ENCODE measurements at regions not wholly inside any gene's neighbourhood (a gene's known extent, or its start where the extent isn't known, plus 50 kb on each side); places are given as distances from the start of the nearest gene placed in this dataset.

DNA sequence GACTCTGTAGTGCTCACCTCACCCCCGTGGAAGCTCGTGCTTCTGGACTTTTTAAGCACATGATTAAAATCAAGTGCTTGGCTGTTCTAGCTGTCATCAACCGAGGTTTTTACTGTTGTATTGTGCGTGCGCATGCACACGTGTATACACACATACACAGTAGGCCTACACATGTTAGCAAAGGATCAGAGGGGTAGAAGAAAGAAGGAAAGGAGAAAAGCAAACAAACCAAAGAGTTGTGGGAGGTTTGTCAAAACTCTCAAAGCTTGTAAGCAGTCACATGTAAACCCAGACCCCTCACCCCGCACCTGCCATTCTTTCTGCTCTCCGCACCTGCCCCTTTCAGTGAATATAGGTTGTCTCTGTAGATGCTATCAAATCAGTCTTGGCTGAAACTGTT, 311.8 kb downstream of the HS3ST1 start:
- no peak for TF ChIP-seq ZNF416 (tag by site-specific recombination; IDR thresholded peaks at IDR 0.05)
- TF ChIP-seq, protein P1, sequence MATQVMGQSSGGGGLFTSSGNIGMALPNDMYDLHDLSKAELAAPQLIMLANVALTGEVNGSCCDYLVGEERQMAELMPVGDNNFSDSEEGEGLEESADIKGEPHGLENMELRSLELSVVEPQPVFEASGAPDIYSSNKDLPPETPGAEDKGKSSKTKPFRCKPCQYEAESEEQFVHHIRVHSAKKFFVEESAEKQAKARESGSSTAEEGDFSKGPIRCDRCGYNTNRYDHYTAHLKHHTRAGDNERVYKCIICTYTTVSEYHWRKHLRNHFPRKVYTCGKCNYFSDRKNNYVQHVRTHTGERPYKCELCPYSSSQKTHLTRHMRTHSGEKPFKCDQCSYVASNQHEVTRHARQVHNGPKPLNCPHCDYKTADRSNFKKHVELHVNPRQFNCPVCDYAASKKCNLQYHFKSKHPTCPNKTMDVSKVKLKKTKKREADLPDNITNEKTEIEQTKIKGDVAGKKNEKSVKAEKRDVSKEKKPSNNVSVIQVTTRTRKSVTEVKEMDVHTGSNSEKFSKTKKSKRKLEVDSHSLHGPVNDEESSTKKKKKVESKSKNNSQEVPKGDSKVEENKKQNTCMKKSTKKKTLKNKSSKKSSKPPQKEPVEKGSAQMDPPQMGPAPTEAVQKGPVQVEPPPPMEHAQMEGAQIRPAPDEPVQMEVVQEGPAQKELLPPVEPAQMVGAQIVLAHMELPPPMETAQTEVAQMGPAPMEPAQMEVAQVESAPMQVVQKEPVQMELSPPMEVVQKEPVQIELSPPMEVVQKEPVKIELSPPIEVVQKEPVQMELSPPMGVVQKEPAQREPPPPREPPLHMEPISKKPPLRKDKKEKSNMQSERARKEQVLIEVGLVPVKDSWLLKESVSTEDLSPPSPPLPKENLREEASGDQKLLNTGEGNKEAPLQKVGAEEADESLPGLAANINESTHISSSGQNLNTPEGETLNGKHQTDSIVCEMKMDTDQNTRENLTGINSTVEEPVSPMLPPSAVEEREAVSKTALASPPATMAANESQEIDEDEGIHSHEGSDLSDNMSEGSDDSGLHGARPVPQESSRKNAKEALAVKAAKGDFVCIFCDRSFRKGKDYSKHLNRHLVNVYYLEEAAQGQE (tag by site-specific recombination; IDR thresholded peaks at IDR 0.05) = no peak
- TF ChIP-seq, protein P2, sequence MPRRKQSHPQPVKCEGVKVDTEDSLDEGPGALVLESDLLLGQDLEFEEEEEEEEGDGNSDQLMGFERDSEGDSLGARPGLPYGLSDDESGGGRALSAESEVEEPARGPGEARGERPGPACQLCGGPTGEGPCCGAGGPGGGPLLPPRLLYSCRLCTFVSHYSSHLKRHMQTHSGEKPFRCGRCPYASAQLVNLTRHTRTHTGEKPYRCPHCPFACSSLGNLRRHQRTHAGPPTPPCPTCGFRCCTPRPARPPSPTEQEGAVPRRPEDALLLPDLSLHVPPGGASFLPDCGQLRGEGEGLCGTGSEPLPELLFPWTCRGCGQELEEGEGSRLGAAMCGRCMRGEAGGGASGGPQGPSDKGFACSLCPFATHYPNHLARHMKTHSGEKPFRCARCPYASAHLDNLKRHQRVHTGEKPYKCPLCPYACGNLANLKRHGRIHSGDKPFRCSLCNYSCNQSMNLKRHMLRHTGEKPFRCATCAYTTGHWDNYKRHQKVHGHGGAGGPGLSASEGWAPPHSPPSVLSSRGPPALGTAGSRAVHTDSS (tag by site-specific recombination; IDR thresholded peaks at IDR 0.05) = no peak
- TF ChIP-seq ZNF629 (tag by site-specific recombination; IDR thresholded peaks at IDR 0.05) = no peak
- TF ChIP-seq ZNF530 (tag by site-specific recombination; IDR thresholded peaks at IDR 0.05; ENCODE audit: low read depth) = no peak
- TF ChIP-seq SP2 (tag by site-specific recombination; IDR thresholded peaks at IDR 0.05) = no peak
- TF ChIP-seq OVOL3 (tag by site-specific recombination; IDR thresholded peaks at IDR 0.05) = no peak
- TF ChIP-seq, protein P3, sequence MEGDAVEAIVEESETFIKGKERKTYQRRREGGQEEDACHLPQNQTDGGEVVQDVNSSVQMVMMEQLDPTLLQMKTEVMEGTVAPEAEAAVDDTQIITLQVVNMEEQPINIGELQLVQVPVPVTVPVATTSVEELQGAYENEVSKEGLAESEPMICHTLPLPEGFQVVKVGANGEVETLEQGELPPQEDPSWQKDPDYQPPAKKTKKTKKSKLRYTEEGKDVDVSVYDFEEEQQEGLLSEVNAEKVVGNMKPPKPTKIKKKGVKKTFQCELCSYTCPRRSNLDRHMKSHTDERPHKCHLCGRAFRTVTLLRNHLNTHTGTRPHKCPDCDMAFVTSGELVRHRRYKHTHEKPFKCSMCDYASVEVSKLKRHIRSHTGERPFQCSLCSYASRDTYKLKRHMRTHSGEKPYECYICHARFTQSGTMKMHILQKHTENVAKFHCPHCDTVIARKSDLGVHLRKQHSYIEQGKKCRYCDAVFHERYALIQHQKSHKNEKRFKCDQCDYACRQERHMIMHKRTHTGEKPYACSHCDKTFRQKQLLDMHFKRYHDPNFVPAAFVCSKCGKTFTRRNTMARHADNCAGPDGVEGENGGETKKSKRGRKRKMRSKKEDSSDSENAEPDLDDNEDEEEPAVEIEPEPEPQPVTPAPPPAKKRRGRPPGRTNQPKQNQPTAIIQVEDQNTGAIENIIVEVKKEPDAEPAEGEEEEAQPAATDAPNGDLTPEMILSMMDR (tag by site-specific recombination; IDR thresholded peaks at IDR 0.05) = no peak
- no peak for TF ChIP-seq ZNF624 (tag by site-specific recombination; IDR thresholded peaks at IDR 0.05)
- TF ChIP-seq, protein P4, sequence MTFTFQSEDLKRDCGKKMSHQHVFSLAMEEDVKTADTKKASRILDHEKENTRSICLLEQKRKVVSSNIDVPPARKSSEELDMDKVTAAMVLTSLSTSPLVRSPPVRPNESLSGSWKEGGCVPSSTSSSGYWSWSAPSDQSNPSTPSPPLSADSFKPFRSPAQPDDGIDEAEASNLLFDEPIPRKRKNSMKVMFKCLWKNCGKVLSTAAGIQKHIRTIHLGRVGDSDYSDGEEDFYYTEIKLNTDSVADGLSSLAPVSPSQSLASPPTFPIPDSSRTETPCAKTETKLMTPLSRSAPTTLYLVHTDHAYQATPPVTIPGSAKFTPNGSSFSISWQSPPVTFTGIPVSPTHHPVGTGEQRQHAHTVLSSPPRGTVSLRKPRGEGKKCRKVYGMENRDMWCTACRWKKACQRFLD (tag by site-specific recombination; IDR thresholded peaks at IDR 0.05) = no peak
- no peak for TF ChIP-seq ZNF239 (tag by site-specific recombination; IDR thresholded peaks at IDR 0.05)
